Fibroblast of upper back skin (primary cell): ENCODE measurements at regions not wholly inside any gene's neighbourhood (a gene's known extent, or its start where the extent isn't known, plus 50 kb on each side); places are given as distances from the start of the nearest gene placed in this dataset.
"Not testable (repeated sequence)": the region's sequence is repeated elsewhere in the genome, so short reads cannot be mapped to it uniquely, and the experiment has no call there.

ENCODE experiments used
- DNase-seq: peaks from one replicate; pipeline ENCODE4 v3.0.0-alpha.2; 2013

GRCh38 chr3:162569314-162569713 lies 1072.7 kb downstream of the OTOL1 start:
- DNase-seq, result no peak

- no peak for DNase-seq
These were observed 1088.4 kb downstream of the OTOL1 start for GRCh38 chr3:162584986-162585385.

GRCh38 chr3:162586591-162586990 lies 1090.0 kb downstream of the OTOL1 start:
- peak; percentile 3 for DNase-seq

- DNase-seq, result no peak
These were observed 1100.6 kb downstream of the OTOL1 start for GRCh38 chr3:162597226-162597625.

GRCh38 chr3:162598500-162598899 lies 1101.9 kb downstream of the OTOL1 start:
- not testable (repeated sequence) for DNase-seq

GRCh38 chr3:162599742-162600141 lies 1103.1 kb downstream of the OTOL1 start:
- not testable (repeated sequence) for DNase-seq

GRCh38 chr3:162601101-162601670 lies 1104.6 kb downstream of the OTOL1 start:
- no peak for DNase-seq

- no peak for DNase-seq
These were observed 1106.0 kb downstream of the OTOL1 start for GRCh38 chr3:162602619-162603018.

- no peak for DNase-seq
These were observed 1109.1 kb downstream of the OTOL1 start for GRCh38 chr3:162605651-162606204.

GRCh38 chr3:162610261-162610660 lies 1113.7 kb downstream of the OTOL1 start:
- DNase-seq, result no peak

GRCh38 chr3:162612991-162613390 lies 1116.4 kb downstream of the OTOL1 start:
- no peak for DNase-seq

- DNase-seq, result no peak
These were observed 1129.6 kb downstream of the OTOL1 start for GRCh38 chr3:162626172-162626571.

- DNase-seq, result no peak
These were observed 1131.9 kb downstream of the OTOL1 start for GRCh38 chr3:162628531-162628930.

- peak; percentile 9 for DNase-seq
These were observed 1132.8 kb downstream of the OTOL1 start for GRCh38 chr3:162629372-162629771.

- no peak for DNase-seq
These were observed 1136.1 kb downstream of the OTOL1 start for GRCh38 chr3:162632672-162633071.

GRCh38 chr3:162640208-162640607 lies 1143.6 kb downstream of the OTOL1 start:
- not testable (repeated sequence) for DNase-seq

- DNase-seq, result no peak
These were observed 1144.7 kb downstream of the OTOL1 start for GRCh38 chr3:162641317-162641716.

GRCh38 chr3:162641907-162642306 lies 1145.3 kb downstream of the OTOL1 start:
- no peak for DNase-seq

- DNase-seq, result peak; percentile 3
These were observed 1146.6 kb downstream of the OTOL1 start for GRCh38 chr3:162643245-162643644.

- no peak for DNase-seq
These were observed 1150.7 kb downstream of the OTOL1 start for GRCh38 chr3:162647321-162647720.

GRCh38 chr3:162658003-162658402 lies 1161.4 kb downstream of the OTOL1 start:
- no peak for DNase-seq

- no peak for DNase-seq
These were observed 1169.2 kb downstream of the OTOL1 start for GRCh38 chr3:162665684-162666391.

- no peak for DNase-seq
These were observed 1170.2 kb downstream of the OTOL1 start for GRCh38 chr3:162666835-162667234.

GRCh38 chr3:162670181-162670580 lies 1173.6 kb downstream of the OTOL1 start:
- no peak for DNase-seq
